ENCODE measurements at regions not wholly inside any gene's neighbourhood (a gene's known extent, or its start where the extent isn't known, plus 50 kb on each side); places are given as distances from the start of the nearest gene placed in this dataset.

DNA sequence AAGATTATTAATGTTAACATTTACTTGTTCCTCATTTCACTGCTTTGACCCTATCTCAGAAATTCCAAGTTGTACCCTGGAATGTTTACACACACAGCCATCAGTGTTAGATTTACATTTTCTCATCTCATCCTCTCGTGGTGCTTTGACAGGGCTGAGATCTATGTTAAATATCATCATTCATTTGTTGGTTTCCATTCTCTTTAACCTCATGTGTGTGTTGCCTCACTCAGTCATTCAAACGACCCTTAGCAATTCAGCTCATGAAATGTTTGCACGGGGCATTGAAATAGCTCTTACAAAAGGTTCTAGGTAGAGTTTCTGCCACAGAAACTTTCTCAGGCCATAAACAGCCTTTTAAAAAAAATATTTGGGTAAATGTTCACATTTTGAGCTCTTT is 369.6 kb upstream of the MAF start:
- H3K36me3 ChIP-seq (ENCODE audit: insufficient read depth, low read length): no peaks in the 10 kb centered on the region
- H3K4me1 ChIP-seq (ENCODE audit: insufficient read depth, low read length): no peaks in the 10 kb centered on the region
- Mint-ChIP-seq H3K27me3 (peaks cover 6 to 17% of the 10 kb centered on the region in 2 donors), H3K4me3 (no peak overlapping the region), H3K27ac (no peak overlapping the region), H3K9me3 (peaks cover 0 to 2% (median 0%) of the 10 kb centered on the region in 5 donors), H3K36me3 (no peaks in the 10 kb centered on the region), H3K4me1 (no peaks in the 10 kb centered on the region)
- no peak for DNase-seq
- H3K27me3 ChIP-seq (ENCODE audit: insufficient read depth, low read length, poor library complexity, severe bottlenecking): no peaks in the 10 kb centered on the region
- H3K4me3 ChIP-seq (ENCODE audit: low read length): no peak overlapping the region
- H3K9me3 ChIP-seq (ENCODE audit: low read length): no peaks in the 10 kb centered on the region
- ChIA-PET POLR2A (no interaction called here), CTCF (no interaction called here)
- peak overlapping the region; percentile 67 for H3K27ac ChIP-seq (ENCODE audit: low read depth, low read length)

GRCh38 chr16:79969458-79969857 is 368.9 kb upstream of the MAF start:
- H3K27ac ChIP-seq (ENCODE audit: low read depth, low read length): peak overlapping the region; percentile 67
- no peaks in the 10 kb centered on the region for H3K36me3 ChIP-seq (ENCODE audit: insufficient read depth, low read length)
- H3K9me3 ChIP-seq (ENCODE audit: low read length): no peaks in the 10 kb centered on the region
- Mint-ChIP-seq H3K27me3 (peaks cover 6 to 17% of the 10 kb centered on the region in 2 donors), H3K36me3 (no peaks in the 10 kb centered on the region), H3K4me3 (no peak overlapping the region), H3K27ac (no peak overlapping the region), H3K9me3 (peaks cover 0 to 2% (median 0%) of the 10 kb centered on the region in 5 donors), H3K4me1 (no peaks in the 10 kb centered on the region)
- H3K4me3 ChIP-seq (ENCODE audit: low read length): no peak overlapping the region
- POLR2A ChIA-PET: no interaction called here
- CTCF ChIA-PET: no interaction called here
- no peaks in the 10 kb centered on the region for H3K4me1 ChIP-seq (ENCODE audit: insufficient read depth, low read length)
- DNase-seq: no peak
- no peaks in the 10 kb centered on the region for H3K27me3 ChIP-seq (ENCODE audit: insufficient read depth, low read length, poor library complexity, severe bottlenecking)

DNA sequence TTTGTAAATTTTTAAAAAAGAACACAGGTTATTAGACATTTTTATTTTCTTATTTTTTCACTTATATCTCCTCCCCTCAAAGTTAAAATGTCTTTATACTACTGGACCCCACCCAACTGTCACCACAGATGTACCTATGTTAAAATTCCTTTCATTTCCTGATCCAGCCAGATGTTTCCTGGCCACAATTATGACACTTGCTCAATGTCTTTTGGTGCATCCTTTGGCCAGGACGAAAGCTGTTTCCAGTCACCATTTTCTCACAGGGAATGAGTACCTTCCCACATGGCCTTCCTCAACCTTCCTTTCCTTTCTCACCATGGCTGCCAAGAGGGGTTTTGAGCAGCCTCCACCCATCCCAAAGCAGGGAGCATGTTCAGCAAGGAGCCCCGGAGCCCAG is 365.7 kb upstream of the MAF start:
- H3K4me3 ChIP-seq (ENCODE audit: low read length): no peak overlapping the region
- H3K4me1 ChIP-seq (ENCODE audit: insufficient read depth, low read length): no peaks in the 10 kb centered on the region
- peaks cover 10 to 17% of the 10 kb centered on the region in 2 donors for H3K27me3 Mint-ChIP-seq
- no peaks in the 10 kb centered on the region for H3K9me3 ChIP-seq (ENCODE audit: low read length)
- no peak overlapping the region for H3K27ac ChIP-seq (ENCODE audit: low read depth, low read length)
- H3K9me3 Mint-ChIP-seq: peaks cover 0 to 2% (median 0%) of the 10 kb centered on the region in 5 donors
- no peaks in the 10 kb centered on the region for H3K36me3 Mint-ChIP-seq
- no peak overlapping the region for H3K4me3 Mint-ChIP-seq
- CTCF ChIA-PET: no interaction called here
- no peak for DNase-seq
- H3K27ac Mint-ChIP-seq: no peak overlapping the region
- POLR2A ChIA-PET: no interaction called here
- no peaks in the 10 kb centered on the region for H3K4me1 Mint-ChIP-seq
- H3K36me3 ChIP-seq (ENCODE audit: insufficient read depth, low read length): no peaks in the 10 kb centered on the region
- H3K27me3 ChIP-seq (ENCODE audit: insufficient read depth, low read length, poor library complexity, severe bottlenecking): no peaks in the 10 kb centered on the region

DNA sequence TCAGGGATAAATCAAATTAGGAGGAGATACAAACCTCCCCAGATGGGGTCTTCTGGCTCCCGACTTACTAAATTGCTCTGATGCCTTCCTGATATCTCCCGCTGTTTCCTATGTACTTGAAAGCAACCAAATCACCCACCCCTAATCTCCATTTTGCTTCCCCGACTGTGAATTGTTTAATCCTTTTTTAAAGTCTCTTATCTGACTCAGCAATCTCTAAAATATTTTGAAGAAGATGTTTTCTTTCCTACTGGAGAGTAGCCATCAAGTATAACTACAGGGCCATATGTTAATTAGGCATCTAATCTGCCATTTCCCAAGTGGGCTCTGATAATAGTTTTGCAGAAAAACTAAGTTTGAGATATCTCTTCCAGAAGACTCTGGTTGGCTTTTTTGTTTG is 365.2 kb upstream of the MAF start:
- Mint-ChIP-seq H3K36me3 (no peaks in the 10 kb centered on the region), H3K4me1 (no peaks in the 10 kb centered on the region), H3K9me3 (peaks cover 0 to 4% (median 2%) of the 10 kb centered on the region in 5 donors), H3K4me3 (no peak overlapping the region), H3K27me3 (peaks cover 10 to 17% of the 10 kb centered on the region in 2 donors), H3K27ac (no peak overlapping the region)
- Histone ChIP-seq H3K36me3 (ENCODE audit: insufficient read depth, low read length) (no peaks in the 10 kb centered on the region), H3K4me1 (ENCODE audit: insufficient read depth, low read length) (no peaks in the 10 kb centered on the region), H3K4me3 (ENCODE audit: low read length) (no peak overlapping the region), H3K27ac (ENCODE audit: low read depth, low read length) (no peak overlapping the region), H3K9me3 (ENCODE audit: low read length) (no peaks in the 10 kb centered on the region), H3K27me3 (ENCODE audit: insufficient read depth, low read length, poor library complexity, severe bottlenecking) (no peaks in the 10 kb centered on the region)
- CTCF ChIA-PET: no interaction called here
- no peak for DNase-seq
- POLR2A ChIA-PET: no interaction called here

DNA sequence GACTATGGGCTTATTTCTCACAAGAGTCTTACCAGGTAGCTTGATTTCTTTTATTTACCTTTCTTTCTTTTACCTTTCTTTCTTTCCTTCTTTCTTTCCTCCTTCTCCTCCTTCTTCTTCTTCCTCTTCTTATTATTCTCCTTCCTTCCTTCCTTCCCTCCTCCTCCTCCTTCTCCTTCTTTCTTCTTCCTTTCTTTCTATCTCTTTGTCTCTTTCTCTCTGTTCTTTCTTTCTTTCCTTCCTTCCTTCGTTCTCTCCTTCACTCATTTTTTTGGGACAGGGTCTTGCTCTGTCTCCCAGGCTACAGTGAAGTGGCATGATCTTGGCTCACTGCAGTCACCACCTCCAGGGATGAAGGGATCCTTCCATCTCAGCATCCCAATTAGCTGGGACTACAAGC is 363.6 kb upstream of the MAF start:
- Histone ChIP-seq H3K9me3 (ENCODE audit: low read length) (no peaks in the 10 kb centered on the region), H3K27me3 (ENCODE audit: insufficient read depth, low read length, poor library complexity, severe bottlenecking) (no peaks in the 10 kb centered on the region), H3K4me1 (ENCODE audit: insufficient read depth, low read length) (no peaks in the 10 kb centered on the region), H3K36me3 (ENCODE audit: insufficient read depth, low read length) (no peaks in the 10 kb centered on the region), H3K27ac (ENCODE audit: low read depth, low read length) (no peak overlapping the region), H3K4me3 (ENCODE audit: low read length) (no peak overlapping the region)
- no peak for DNase-seq
- Mint-ChIP-seq H3K4me3 (no peak overlapping the region), H3K9me3 (peaks cover 0 to 7% (median 3%) of the 10 kb centered on the region in 5 donors), H3K27ac (no peak overlapping the region), H3K4me1 (no peaks in the 10 kb centered on the region), H3K36me3 (no peaks in the 10 kb centered on the region), H3K27me3 (peaks cover 10 to 25% of the 10 kb centered on the region in 2 donors)
- ChIA-PET POLR2A (no interaction called here), CTCF (no interaction called here)

- Histone ChIP-seq H3K27me3 (ENCODE audit: insufficient read depth, low read length, poor library complexity, severe bottlenecking) (no peaks in the 10 kb centered on the region), H3K36me3 (ENCODE audit: insufficient read depth, low read length) (no peaks in the 10 kb centered on the region), H3K4me1 (ENCODE audit: insufficient read depth, low read length) (no peaks in the 10 kb centered on the region), H3K27ac (ENCODE audit: low read depth, low read length) (no peak overlapping the region), H3K9me3 (ENCODE audit: low read length) (no peaks in the 10 kb centered on the region), H3K4me3 (ENCODE audit: low read length) (no peak overlapping the region)
- no peak overlapping the region for H3K27ac Mint-ChIP-seq
- ChIA-PET CTCF (no interaction called here), POLR2A (no interaction called here)
- H3K36me3 Mint-ChIP-seq: no peaks in the 10 kb centered on the region
- H3K9me3 Mint-ChIP-seq: peaks cover 0 to 7% (median 3%) of the 10 kb centered on the region in 5 donors
- no peaks in the 10 kb centered on the region for H3K4me1 Mint-ChIP-seq
- DNase-seq: no peak
- peaks cover 10 to 23% of the 10 kb centered on the region in 2 donors for H3K27me3 Mint-ChIP-seq
- no peak overlapping the region for H3K4me3 Mint-ChIP-seq
Observed at GRCh38 chr16:79962962-79963361, 362.4 kb upstream of the MAF start.

DNA sequence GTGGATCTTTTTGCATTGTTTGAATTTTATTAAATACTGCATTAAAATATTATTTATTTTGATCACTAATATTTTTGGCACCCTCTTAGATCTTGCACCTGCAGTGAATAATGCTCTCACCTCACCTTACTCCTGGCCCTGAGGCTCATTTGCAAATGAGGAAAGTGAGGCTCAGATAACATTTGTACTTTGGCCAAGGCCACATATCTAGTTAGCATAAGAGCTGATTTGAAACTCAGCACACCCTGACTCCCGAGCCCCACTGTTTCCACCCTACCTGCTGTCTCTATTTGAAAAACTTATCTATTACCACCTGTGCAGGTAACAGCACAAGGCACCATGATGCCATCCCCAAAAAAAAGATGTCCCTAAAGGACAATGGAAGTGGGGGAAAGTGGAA is 358.7 kb upstream of the MAF start:
- peaks cover 0 to 7% (median 2%) of the 10 kb centered on the region in 5 donors for H3K9me3 Mint-ChIP-seq
- CTCF ChIA-PET: no interaction called here
- no peaks in the 10 kb centered on the region for H3K36me3 Mint-ChIP-seq
- H3K27ac Mint-ChIP-seq: peak overlapping the region in 1 of 8 donors; percentile 48
- no peak for DNase-seq
- H3K27me3 Mint-ChIP-seq: peaks cover 3 to 13% of the 10 kb centered on the region in 2 donors
- no peaks in the 10 kb centered on the region for H3K9me3 ChIP-seq (ENCODE audit: low read length)
- no peak overlapping the region for H3K27ac ChIP-seq (ENCODE audit: low read depth, low read length)
- POLR2A ChIA-PET: no interaction called here
- H3K4me1 ChIP-seq (ENCODE audit: insufficient read depth, low read length): no peaks in the 10 kb centered on the region
- H3K4me3 ChIP-seq (ENCODE audit: low read length): no peak overlapping the region
- no peaks in the 10 kb centered on the region for H3K4me1 Mint-ChIP-seq
- H3K27me3 ChIP-seq (ENCODE audit: insufficient read depth, low read length, poor library complexity, severe bottlenecking): no peaks in the 10 kb centered on the region
- no peaks in the 10 kb centered on the region for H3K36me3 ChIP-seq (ENCODE audit: insufficient read depth, low read length)
- no peak overlapping the region for H3K4me3 Mint-ChIP-seq

DNA sequence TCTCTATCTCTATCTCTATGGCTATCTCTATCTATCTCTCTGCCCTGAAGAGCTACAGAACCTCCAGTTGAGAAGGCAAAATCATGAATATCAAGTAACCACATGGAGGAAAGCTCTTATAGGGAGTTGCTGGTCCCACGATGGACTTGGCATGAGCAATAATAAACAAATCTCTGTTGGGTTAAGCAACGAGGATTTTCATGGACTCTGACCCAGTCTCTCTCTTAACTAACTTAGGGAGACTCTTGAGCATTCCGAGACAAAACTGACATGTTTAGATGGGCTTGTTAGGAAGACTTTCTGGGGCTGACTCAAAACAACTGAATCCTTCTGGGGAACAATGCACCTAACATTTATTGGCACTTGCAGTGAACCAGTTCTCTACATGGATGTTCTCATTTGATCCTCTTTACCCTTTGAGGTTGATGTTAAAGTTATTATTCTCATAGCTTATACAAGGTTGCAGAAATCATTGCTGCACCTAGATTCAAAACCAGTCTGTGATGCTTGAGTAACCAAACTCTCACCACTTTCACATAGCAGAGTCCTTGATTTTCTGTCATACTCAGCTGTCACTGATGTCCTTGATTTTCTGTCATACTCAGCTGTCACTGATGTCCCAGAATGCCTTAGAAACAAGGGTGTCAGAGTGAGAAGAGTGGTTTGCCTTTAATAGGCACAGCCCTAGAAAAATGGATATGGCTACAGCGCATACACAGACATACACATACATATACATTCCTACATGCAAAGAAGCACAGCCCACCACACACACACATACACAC is 354.6 kb upstream of the MAF start:
- no peaks in the 10 kb centered on the region for H3K27me3 ChIP-seq (ENCODE audit: insufficient read depth, low read length, poor library complexity, severe bottlenecking)
- Mint-ChIP-seq H3K4me3 (no peak overlapping the region), H3K27me3 (peaks cover 0 to 16% of the 10 kb centered on the region in 2 donors), H3K36me3 (no peaks in the 10 kb centered on the region), H3K27ac (no peak overlapping the region), H3K4me1 (no peaks in the 10 kb centered on the region), H3K9me3 (peaks cover 0 to 2% (median 0%) of the 10 kb centered on the region in 5 donors)
- ChIA-PET CTCF (no interaction called here), POLR2A (no interaction called here)
- H3K4me3 ChIP-seq (ENCODE audit: low read length): no peak overlapping the region
- no peak overlapping the region for H3K27ac ChIP-seq (ENCODE audit: low read depth, low read length)
- H3K4me1 ChIP-seq (ENCODE audit: insufficient read depth, low read length): no peaks in the 10 kb centered on the region
- no peaks in the 10 kb centered on the region for H3K9me3 ChIP-seq (ENCODE audit: low read length)
- DNase-seq: no peak
- no peaks in the 10 kb centered on the region for H3K36me3 ChIP-seq (ENCODE audit: insufficient read depth, low read length)

All from CD8-positive, alpha-beta memory T cell (primary cell).